Neural cell (in vitro differentiated cells): ENCODE measurements at regions not wholly inside any gene's neighbourhood (a gene's known extent, or its start where the extent isn't known, plus 50 kb on each side); places are given as distances from the start of the nearest gene placed in this dataset.

ENCODE experiments used
- H2AFZ ChIP-seq: fragments of 200-600, 300-800 bp; sonication (generic), shearing (Covaris generic); 2 replicates; pipeline ENCODE4 v1.6.0; 2014; ENCODE audit warnings: low read depth, mild to moderate bottlenecking, antibody characterized with exemption, low read length, moderate library complexity
- H3F3A ChIP-seq: fragments of 200-600 bp; shearing (Covaris generic); 2 replicates; pipeline ENCODE4 v1.6.1; 2016; ENCODE audit warnings: mild to moderate bottlenecking, moderate library complexity, mixed read lengths, antibody characterized with exemption, low read length; ENCODE audit not compliant: insufficient read depth, poor library complexity, severe bottlenecking
- H3K27ac ChIP-seq: fragments of 200-600, 300-800 bp; sonication (generic), shearing (Covaris generic); 2 replicates; pipeline ENCODE4 v1.5.1; 2014; ENCODE audit warnings: mild to moderate bottlenecking, low read length, moderate library complexity
- H3K27me3 ChIP-seq: fragments of 300-800, 200-600 bp; sonication (generic), shearing (Covaris generic); 2 replicates; pipeline ENCODE4 v1.6.0; 2014; ENCODE audit warnings: mild to moderate bottlenecking, low read depth, low read length, moderate library complexity; ENCODE audit not compliant: insufficient read depth
- H3K36me3 ChIP-seq: fragments of 300-800, 200-600 bp; sonication (generic), shearing (Covaris generic); 2 replicates; pipeline ENCODE4 v1.5.1; 2014; ENCODE audit warnings: mild to moderate bottlenecking, antibody characterized with exemption, low read length, moderate library complexity; ENCODE audit not compliant: insufficient read depth
- H3K4me2 ChIP-seq: fragments of 300-800, 200-600 bp; sonication (generic), shearing (Covaris generic); 2 replicates; pipeline ENCODE4 v1.6.0; 2014; ENCODE audit warnings: mild to moderate bottlenecking, low read length
- H3K4me3 ChIP-seq: fragments of 300-800, 200-600 bp; sonication (generic), shearing (Covaris generic); 2 replicates; pipeline ENCODE4 v1.5.1; 2014; ENCODE audit warnings: mild to moderate bottlenecking, low read length, moderate library complexity
- H3K79me2 ChIP-seq: fragments of 200-600 bp; shearing (Covaris generic); replicated peaks from 2 replicates; pipeline ENCODE4 v1.6.0; 2014; ENCODE audit warnings: mild to moderate bottlenecking, low read length, moderate library complexity; ENCODE audit not compliant: insufficient read depth
- H3K9ac ChIP-seq: fragments of 300-800, 200-600 bp; sonication (generic), shearing (Covaris generic); 2 replicates; pipeline ENCODE4 v1.6.1; 2016; ENCODE audit warnings: mild to moderate bottlenecking, low read length, mixed read lengths
- H3K9me2 ChIP-seq: fragments of 200-600 bp; shearing (Covaris generic); 2 replicates; pipeline ENCODE4 v1.6.1; 2016; ENCODE audit warnings: mild to moderate bottlenecking, low read length, mixed read lengths; ENCODE audit not compliant: insufficient read depth
- H3K9me3 ChIP-seq: fragments of 200-600, 300-800 bp; sonication (generic), shearing (Covaris generic); 2 replicates; pipeline ENCODE4 v1.6.1; 2016; ENCODE audit warnings: mild to moderate bottlenecking, mixed run types, low read length, moderate library complexity, mixed read lengths
- H4K20me1 ChIP-seq: fragments of 200-600 bp; shearing (Covaris generic); 2 replicates; pipeline ENCODE4 v1.6.1; 2016; ENCODE audit warnings: mild to moderate bottlenecking, mixed run types; ENCODE audit not compliant: insufficient read depth
- CTCF ChIP-seq: fragments of 450-650 bp; IDR thresholded peaks from 2 replicates; pipeline ENCODE4 v1.5.1; 2014; ENCODE audit warnings: antibody characterized with exemption, mild to moderate bottlenecking, moderate library complexity; ENCODE audit not compliant: poor library complexity, severe bottlenecking
- EP300 ChIP-seq: fragments of 450-650 bp; conservative IDR thresholded peaks from 2 replicates; pipeline ENCODE4 v1.6.1; 2014; ENCODE audit warnings: antibody characterized with exemption, mild to moderate bottlenecking, moderate library complexity; ENCODE audit not compliant: poor library complexity, severe bottlenecking
- EZH2 ChIP-seq: fragments of 200-600, 300-800 bp; shearing (Covaris generic), sonication (generic); IDR thresholded peaks from 2 replicates; pipeline ENCODE4 v1.6.1; 2014; ENCODE audit warnings: antibody characterized with exemption, low read length, borderline replicate concordance, mild to moderate bottlenecking; ENCODE audit not compliant: insufficient read depth, poor library complexity, severe bottlenecking
- MXI1 ChIP-seq: fragments of 450-650 bp; conservative IDR thresholded peaks from 2 replicates; pipeline ENCODE4 v1.6.1; 2014; ENCODE audit warnings: antibody characterized with exemption, mild to moderate bottlenecking; ENCODE audit not compliant: poor library complexity, severe bottlenecking
- POLR2AphosphoS5 ChIP-seq: IDR thresholded peaks from 2 replicates; pipeline ENCODE4 v1.6.1; 2012
- RAD21 ChIP-seq: fragments of 450-650 bp; conservative IDR thresholded peaks from 2 replicates; pipeline ENCODE4 v1.6.1; 2014; ENCODE audit warnings: antibody characterized with exemption, mild to moderate bottlenecking, moderate library complexity
- REST ChIP-seq: IDR thresholded peaks from 2 replicates; pipeline ENCODE4 v1.6.1; 2012; ENCODE audit warnings: borderline replicate concordance
- SMC3 ChIP-seq: fragments of 450-650 bp; conservative IDR thresholded peaks from 2 replicates; pipeline ENCODE4 v1.6.1; 2014; ENCODE audit warnings: antibody characterized with exemption, mild to moderate bottlenecking, moderate library complexity; ENCODE audit not compliant: poor library complexity
- TAF1 ChIP-seq: IDR thresholded peaks from 2 replicates; pipeline ENCODE4 v1.6.1; 2012; ENCODE audit warnings: low read depth

GRCh38 chr9:87062746-87063145 is 115.4 kb upstream of the GAS1 start:
- Histone ChIP-seq H3K4me3 (no peak overlapping the region), H3F3A (no peaks in the 10 kb centered on the region), H3K27me3 (no peaks in the 10 kb centered on the region), H3K36me3 (no peaks in the 10 kb centered on the region), H3K27ac (no peak overlapping the region), H3K79me2 (no peaks in the 10 kb centered on the region), H2AFZ (no peak overlapping the region), H3K9me3 (no peaks in the 10 kb centered on the region), H3K9ac (no peak overlapping the region), H4K20me1 (no peaks in the 10 kb centered on the region), H3K4me2 (no peak overlapping the region), H3K9me2 (no peaks in the 10 kb centered on the region)
- no peak for TF ChIP-seq EP300
- no peak for TF ChIP-seq RAD21
- no peak for TF ChIP-seq REST
- TF ChIP-seq EZH2, result no peak
- no peak for TF ChIP-seq SMC3
- TF ChIP-seq TAF1, result no peak
- no peak for TF ChIP-seq MXI1
- TF ChIP-seq CTCF, result no peak
- no peak for TF ChIP-seq POLR2AphosphoS5

GRCh38 chr9:87063246-87063645 is 115.9 kb upstream of the GAS1 start:
- no peaks in the 10 kb centered on the region for H4K20me1 ChIP-seq
- no peaks in the 10 kb centered on the region for H3K27me3 ChIP-seq
- no peaks in the 10 kb centered on the region for H3K9me2 ChIP-seq
- no peak overlapping the region for H3K27ac ChIP-seq
- no peak overlapping the region for H2AFZ ChIP-seq
- no peaks in the 10 kb centered on the region for H3K9me3 ChIP-seq
- H3K4me3 ChIP-seq, result no peak overlapping the region
- H3F3A ChIP-seq, result no peaks in the 10 kb centered on the region
- no peaks in the 10 kb centered on the region for H3K36me3 ChIP-seq
- H3K9ac ChIP-seq, result no peak overlapping the region
- no peaks in the 10 kb centered on the region for H3K79me2 ChIP-seq
- H3K4me2 ChIP-seq, result no peak overlapping the region
- TF ChIP-seq EP300, result no peak

- Histone ChIP-seq H3K9me2 (no peaks in the 10 kb centered on the region), H4K20me1 (no peaks in the 10 kb centered on the region), H3K27ac (no peak overlapping the region), H3F3A (no peaks in the 10 kb centered on the region), H3K36me3 (no peaks in the 10 kb centered on the region), H2AFZ (no peak overlapping the region), H3K4me3 (no peak overlapping the region), H3K4me2 (no peak overlapping the region), H3K79me2 (no peaks in the 10 kb centered on the region), H3K9me3 (no peaks in the 10 kb centered on the region), H3K27me3 (no peaks in the 10 kb centered on the region), H3K9ac (no peak overlapping the region)
- TF ChIP-seq TAF1 (no peak), REST (no peak), EZH2 (no peak), SMC3 (no peak), CTCF (no peak), EP300 (no peak), POLR2AphosphoS5 (no peak), MXI1 (no peak), RAD21 (no peak)
Observed at GRCh38 chr9:87063871-87064270, 116.6 kb upstream of the GAS1 start.
